HL-60 (cell line): ENCODE measurements at regions not wholly inside any gene's neighbourhood (a gene's known extent, or its start where the extent isn't known, plus 50 kb on each side); places are given as distances from the start of the nearest gene placed in this dataset.
"Not testable (repeated sequence)": the region's sequence is repeated elsewhere in the genome, so short reads cannot be mapped to it uniquely, and the experiment has no call there.

Experiments
- GABPA ChIP-seq: IDR thresholded peaks from 2 replicates; pipeline ENCODE4 v1.6.1; 2012; ENCODE audit warnings: low read depth
- POLR2AphosphoS5 ChIP-seq: IDR thresholded peaks from 2 replicates; pipeline ENCODE4 v1.6.1; 2012; ENCODE audit warnings: low read depth
- TF ChIP-seq, protein P1 (sequence below): IDR thresholded peaks from one replicate; pipeline ENCODE4 v1.5.1; 2011; ENCODE audit warnings: low read length, control low read depth, inconsistent platforms; ENCODE audit not compliant: insufficient read depth

DNA sequence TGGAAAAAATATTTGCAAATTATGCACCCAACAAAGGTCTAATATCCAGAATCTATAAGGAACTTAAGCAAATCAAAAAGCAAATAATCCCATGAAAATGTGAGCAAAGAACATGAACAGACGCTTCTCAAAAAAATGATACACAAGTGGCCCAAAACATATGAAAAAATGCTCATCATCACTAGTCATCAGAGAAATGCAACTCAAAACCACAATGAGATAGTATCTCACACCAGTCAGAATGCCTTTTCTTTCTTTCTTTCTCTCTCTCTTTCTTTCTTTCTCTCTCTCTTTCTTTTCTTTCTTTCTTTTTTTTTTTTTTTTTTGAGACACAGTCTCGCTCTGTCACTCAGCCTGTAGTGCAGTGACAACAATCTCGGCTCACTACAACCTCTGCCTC lies 602.9 kb upstream of the TBL1XR1 start:
- TF ChIP-seq POLR2AphosphoS5, GABPA: not testable (repeated sequence)
- TF ChIP-seq, protein P1, sequence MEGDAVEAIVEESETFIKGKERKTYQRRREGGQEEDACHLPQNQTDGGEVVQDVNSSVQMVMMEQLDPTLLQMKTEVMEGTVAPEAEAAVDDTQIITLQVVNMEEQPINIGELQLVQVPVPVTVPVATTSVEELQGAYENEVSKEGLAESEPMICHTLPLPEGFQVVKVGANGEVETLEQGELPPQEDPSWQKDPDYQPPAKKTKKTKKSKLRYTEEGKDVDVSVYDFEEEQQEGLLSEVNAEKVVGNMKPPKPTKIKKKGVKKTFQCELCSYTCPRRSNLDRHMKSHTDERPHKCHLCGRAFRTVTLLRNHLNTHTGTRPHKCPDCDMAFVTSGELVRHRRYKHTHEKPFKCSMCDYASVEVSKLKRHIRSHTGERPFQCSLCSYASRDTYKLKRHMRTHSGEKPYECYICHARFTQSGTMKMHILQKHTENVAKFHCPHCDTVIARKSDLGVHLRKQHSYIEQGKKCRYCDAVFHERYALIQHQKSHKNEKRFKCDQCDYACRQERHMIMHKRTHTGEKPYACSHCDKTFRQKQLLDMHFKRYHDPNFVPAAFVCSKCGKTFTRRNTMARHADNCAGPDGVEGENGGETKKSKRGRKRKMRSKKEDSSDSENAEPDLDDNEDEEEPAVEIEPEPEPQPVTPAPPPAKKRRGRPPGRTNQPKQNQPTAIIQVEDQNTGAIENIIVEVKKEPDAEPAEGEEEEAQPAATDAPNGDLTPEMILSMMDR, result not testable (repeated sequence)
